HCT116 (cell line): ENCODE measurements at regions not wholly inside any gene's neighbourhood (a gene's known extent, or its start where the extent isn't known, plus 50 kb on each side); places are given as distances from the start of the nearest gene placed in this dataset.

Source experiments
- ATAC-seq: fragments of 200-7000 bp; cut with Tn5 transposase; 2 replicates; pipeline ENCODE4 v1.9.1; 2020; ENCODE audit warnings: mild to moderate bottlenecking, moderate library complexity
- BruUV-seq: library from RNA; stranded (reverse); fragments of 400-500 nt; replicated peaks from 2 replicates; lab custom pipeline; 2021; lab: Mats Ljungman, UMichigan
- CTCF ChIA-PET: fragments of 300-600 bp; sonication (Branson Sonifier 250); formaldehyde crosslinking; loops from one replicate; lab custom pipeline; 2021; ENCODE audit warnings: antibody characterized with exemption; lab: Charles Lee
- POLR2A ChIA-PET: fragments of 300-600, 350-600 bp; sonication (Branson Sonifier 250); formaldehyde crosslinking; loops from one replicate; lab custom pipeline; 2021; ENCODE audit warnings: antibody characterized with exemption; lab: Charles Lee
- RAD21 ChIA-PET, 2 experiments: fragments of 300-600 bp; sonication (Branson Sonifier 250); formaldehyde crosslinking; loops; one replicate each; lab custom pipeline; 2023; ENCODE audit warnings: low total read pairs in 2 of 2; ENCODE audit not compliant: uncharacterized antibody in 2 of 2, unreplicated experiment in 2 of 2, low non-redundant PET in 1 of 2; lab: Charles Lee
- DNase-seq: peaks from one replicate; pipeline ENCODE4 v3.0.0-alpha.2; 2010; ENCODE audit warnings: low read depth, low spot score
- H2AFZ ChIP-seq: fragments of 200-600 bp; shearing (Covaris generic), sonication (generic); 2 replicates; pipeline ENCODE4 v1.6.1; 2017; ENCODE audit warnings: low read depth, mixed run types, mixed read lengths, antibody characterized with exemption, low read length; ENCODE audit not compliant: poor library complexity, severe bottlenecking
- H3K27ac ChIP-seq: 2 replicates; pipeline ENCODE4 v1.5.1; 2012; ENCODE audit warnings: low read depth, low read length
- H3K27me3 ChIP-seq: fragments of 200-600 bp; sonication (generic); 2 replicates; pipeline ENCODE4 v1.6.1; 2016; ENCODE audit warnings: mixed run types, low read length, mixed read lengths; ENCODE audit not compliant: insufficient read depth
- H3K36me3 ChIP-seq, 2 experiments: fragments of 200-500 bp in 1 of 2; fragments of 200-600 bp in 1 of 2; sonication (Bioruptor generic) in 1 of 2; sonication (generic) in 1 of 2; 2 replicates each; pipeline versions ENCODE4 v1.5.1 to v1.6.1; 2014 to 2016; ENCODE audit warnings: low read length in 2 of 2, inconsistent platforms in 1 of 2, mixed read lengths in 1 of 2, mixed run types in 1 of 2; ENCODE audit not compliant: insufficient read depth in 2 of 2, control insufficient read depth in 1 of 2
- H3K4me1 ChIP-seq, 2 experiments: fragments of 200-600 bp in 1 of 2; sonication (generic) in 1 of 2; 2 replicates each; pipeline versions ENCODE4 v1.5.1 to v1.6.1; 2012 to 2017; ENCODE audit warnings: low read length in 2 of 2, inconsistent platforms in 1 of 2, mild to moderate bottlenecking in 1 of 2, mixed read lengths in 1 of 2, mixed run types in 1 of 2, moderate library complexity in 1 of 2; ENCODE audit not compliant: insufficient read depth in 2 of 2, control insufficient read depth in 1 of 2
- H3K4me2 ChIP-seq: fragments of 200-600 bp; sonication (generic); 2 replicates; pipeline ENCODE4 v1.6.1; 2017; ENCODE audit warnings: mixed run types, low read length, mixed read lengths
- H3K4me3 ChIP-seq, 2 experiments: fragments of 200-600 bp in 1 of 2; sonication (generic) in 1 of 2; replicated peaks in 1 of 2; 2 replicates each; pipeline ENCODE4 v1.5.1; 2011 to 2016; ENCODE audit warnings: low read length in 2 of 2, control low read depth in 1 of 2, low read depth in 1 of 2, mild to moderate bottlenecking in 1 of 2, mixed read lengths in 1 of 2, mixed run types in 1 of 2
- H3K79me2 ChIP-seq: fragments of 200-600 bp; sonication (generic); 2 replicates; pipeline ENCODE4 v1.6.1; 2017; ENCODE audit warnings: mild to moderate bottlenecking, mixed run types, low read length, moderate library complexity, mixed read lengths; ENCODE audit not compliant: insufficient read depth
- H3K9ac ChIP-seq: fragments of 200-600 bp; sonication (generic); 2 replicates; pipeline ENCODE4 v1.6.1; 2016; ENCODE audit warnings: low read length, mixed read lengths
- H3K9me2 ChIP-seq: fragments of 200-600 bp; sonication (generic), shearing (Covaris generic); 2 replicates; pipeline ENCODE4 v1.6.1; 2017; ENCODE audit warnings: mixed run types, mild to moderate bottlenecking, moderate library complexity; ENCODE audit not compliant: insufficient read depth
- H3K9me3 ChIP-seq, 2 experiments: fragments of 200-500 bp in 1 of 2; fragments of 200-600 bp in 1 of 2; sonication (Bioruptor generic) in 1 of 2; sonication (generic) in 1 of 2; 2 replicates each; pipeline ENCODE4 v1.6.1; 2014 to 2017; ENCODE audit warnings: low read length in 2 of 2, mixed read lengths in 2 of 2, inconsistent platforms in 1 of 2, low read depth in 1 of 2, mild to moderate bottlenecking in 1 of 2, mixed run types in 1 of 2, moderate library complexity in 1 of 2; ENCODE audit not compliant: control insufficient read depth in 1 of 2, insufficient read depth in 1 of 2
- H4K20me1 ChIP-seq: fragments of 200-600 bp; sonication (generic), shearing (Covaris generic); 2 replicates; pipeline ENCODE4 v1.6.1; 2017; ENCODE audit warnings: mixed run types, mild to moderate bottlenecking, moderate library complexity; ENCODE audit not compliant: insufficient read depth
- ATF3 ChIP-seq: IDR thresholded peaks from 2 replicates; pipeline ENCODE4 v1.6.1; 2012
- CEBPB ChIP-seq: IDR thresholded peaks from 2 replicates; pipeline ENCODE4 v1.6.1; 2012; ENCODE audit warnings: low read depth
- CTCF ChIP-seq, 3 experiments: fragments of 200-600 bp in 1 of 3; sonication (generic) in 1 of 3; IDR thresholded peaks in 2 of 3; conservative IDR thresholded peaks in 1 of 3; 2 replicates each; pipeline ENCODE4 v1.5.1; 2012 to 2017; ENCODE audit warnings: low read depth in 2 of 3, low read length in 2 of 3, antibody characterized with exemption in 1 of 3, borderline replicate concordance in 1 of 3, control low read depth in 1 of 3, mild to moderate bottlenecking in 1 of 3, mixed read lengths in 1 of 3, mixed run types in 1 of 3, moderate library complexity in 1 of 3; ENCODE audit not compliant: insufficient read depth in 1 of 3
- EGR1 ChIP-seq: IDR thresholded peaks from 2 replicates; pipeline ENCODE4 v1.6.1; 2012; ENCODE audit warnings: low read depth
- ELF1 ChIP-seq: IDR thresholded peaks from 2 replicates; pipeline ENCODE4 v1.6.1; 2012; ENCODE audit warnings: low read depth, borderline replicate concordance
- EZH2 ChIP-seq: fragments of 200-600 bp; sonication (generic); IDR thresholded peaks from 2 replicates; pipeline ENCODE4 v1.6.1; 2017; ENCODE audit warnings: antibody characterized with exemption, mixed run types
- FOSL1 ChIP-seq: IDR thresholded peaks from 2 replicates; pipeline ENCODE4 v1.6.1; 2012; ENCODE audit warnings: low read depth
- JUND ChIP-seq: IDR thresholded peaks from 2 replicates; pipeline ENCODE4 v1.6.1; 2012
- MAX ChIP-seq: IDR thresholded peaks from 2 replicates; pipeline ENCODE4 v1.6.1; 2012
- POLR2AphosphoS5 ChIP-seq: IDR thresholded peaks from 2 replicates; pipeline ENCODE4 v1.6.1; 2011; ENCODE audit warnings: mild to moderate bottlenecking, low read depth, low read length, moderate library complexity
- RAD21 ChIP-seq: IDR thresholded peaks from 2 replicates; pipeline ENCODE4 v1.6.1; 2012; ENCODE audit warnings: low read depth, mild to moderate bottlenecking
- REST ChIP-seq: IDR thresholded peaks from 2 replicates; pipeline ENCODE4 v1.6.1; 2012; ENCODE audit warnings: low read depth
- SIN3A ChIP-seq: IDR thresholded peaks from 2 replicates; pipeline ENCODE4 v1.6.1; 2012; ENCODE audit warnings: low read depth
- SP1 ChIP-seq: IDR thresholded peaks from 2 replicates; pipeline ENCODE4 v1.6.1; 2012; ENCODE audit warnings: low read depth
- SRF ChIP-seq: IDR thresholded peaks from 2 replicates; pipeline ENCODE4 v1.6.1; 2012; ENCODE audit warnings: low read depth
- TCF7L2 ChIP-seq: IDR thresholded peaks from 2 replicates; pipeline ENCODE4 v1.7.0; 2011; ENCODE audit warnings: borderline replicate concordance, inconsistent platforms; ENCODE audit not compliant: insufficient read depth, insufficient read length; ENCODE audit errors: extremely low read depth
- YY1 ChIP-seq: IDR thresholded peaks from 2 replicates; pipeline ENCODE4 v1.6.1; 2011; ENCODE audit warnings: low read length, low read depth, moderate library complexity, mild to moderate bottlenecking; ENCODE audit not compliant: insufficient replicate concordance; ENCODE audit errors: extremely low read depth
- ZNF274 ChIP-seq: fragments of 200-500 bp; sonication (Bioruptor generic); IDR thresholded peaks from 2 replicates; pipeline ENCODE4 v1.6.1; 2014; ENCODE audit warnings: mild to moderate bottlenecking, low read depth, low read length, inconsistent platforms
- intact Hi-C: fragments of 100-400 bp; cut with micrococcal nuclease; formaldehyde crosslinking; loops from 2 replicates; pipeline ENCODE4 v1.10.0; 2022

- TF ChIP-seq TCF7L2, result no peak
- TF ChIP-seq SP1, result no peak
- TF ChIP-seq ELF1, result no peak
- no peak for TF ChIP-seq FOSL1
- H3K9me2 ChIP-seq, result no peaks in the 10 kb centered on the region
- intact Hi-C loops, result no loop called here
- no peaks in the 10 kb centered on the region for H3K27me3 ChIP-seq
- ATAC-seq, result no peak
- H3K9ac ChIP-seq, result no peak overlapping the region
- no peaks in the 10 kb centered on the region; a peak in 1 of 4 replicates for H3K9me3 ChIP-seq
- H3K79me2 ChIP-seq, result no peaks in the 10 kb centered on the region
- no TSS peak for BruUV-seq
- CTCF ChIA-PET, result no interaction called here
- POLR2A ChIA-PET, result no interaction called here
- H3K36me3 ChIP-seq, result no peaks in the 10 kb centered on the region
- no peak overlapping the region for H2AFZ ChIP-seq
- DNase-seq, result no peak
- RAD21 ChIA-PET, result no interaction called here
- no peaks in the 10 kb centered on the region for H3K4me1 ChIP-seq
- no peak overlapping the region for H3K27ac ChIP-seq
- H4K20me1 ChIP-seq, result no peaks in the 10 kb centered on the region
- no peak overlapping the region for H3K4me3 ChIP-seq
- H3K4me2 ChIP-seq, result no peak overlapping the region
These were observed 1142.3 kb downstream of the RPIA start for GRCh38 chr2:89833780-89834117.

- H2AFZ ChIP-seq, result no peak overlapping the region
- H3K79me2 ChIP-seq, result no peaks in the 10 kb centered on the region
- no TSS peak for BruUV-seq
- ChIA-PET POLR2A (no interaction called here), CTCF (no interaction called here), RAD21 (no interaction called here)
- H3K9ac ChIP-seq, result no peak overlapping the region
- H3K4me2 ChIP-seq, result no peak overlapping the region
- intact Hi-C loops, result no loop called here
- no peak overlapping the region for H3K4me3 ChIP-seq
- no peaks in the 10 kb centered on the region for H3K36me3 ChIP-seq
- no peaks in the 10 kb centered on the region for H3K4me1 ChIP-seq
- no peaks in the 10 kb centered on the region for H4K20me1 ChIP-seq
- DNase-seq (no peak), ATAC-seq (no peak)
- H3K9me3 ChIP-seq, result no peaks in the 10 kb centered on the region; a peak in 1 of 4 replicates
- H3K9me2 ChIP-seq, result no peaks in the 10 kb centered on the region
- H3K27ac ChIP-seq, result no peak overlapping the region
- H3K27me3 ChIP-seq, result no peaks in the 10 kb centered on the region
- no peak for TF ChIP-seq CEBPB
- TF ChIP-seq YY1, result no peak
- TF ChIP-seq JUND, result no peak
- TF ChIP-seq ZNF274, result no peak
- TF ChIP-seq EGR1, result no peak
- no peak for TF ChIP-seq REST
- no peak for TF ChIP-seq RAD21
- no peak for TF ChIP-seq ATF3
- no peak for TF ChIP-seq SP1
- TF ChIP-seq CTCF (IDR thresholded peaks at IDR 0.05 in 2 of 3, conservative IDR thresholded peaks at IDR 0.05 in 1 of 3; ENCODE audit: borderline replicate concordance in 1 of 3, insufficient read depth in 1 of 3, low read depth in 2 of 3, low read length in 2 of 3), result no peak
- TF ChIP-seq SRF, result no peak
- TF ChIP-seq EZH2, result no peak
- TF ChIP-seq SIN3A, result no peak
- TF ChIP-seq MAX, result no peak
- no peak for TF ChIP-seq POLR2AphosphoS5
These were observed 1142.8 kb downstream of the RPIA start for GRCh38 chr2:89834306-89834705.
